Kidney epithelial cell (primary cell): ENCODE measurements at regions not wholly inside any gene's neighbourhood (a gene's known extent, or its start where the extent isn't known, plus 50 kb on each side); places are given as distances from the start of the nearest gene placed in this dataset.

Source experiments
- DNase-seq: peaks from one replicate; pipeline ENCODE4 v3.0.0-alpha.2; 2010; ENCODE audit warnings: low read depth
- H3K27me3 ChIP-seq: 2 replicates; pipeline ENCODE4 v1.6.0; 2011; ENCODE audit warnings: low read length; ENCODE audit not compliant: control insufficient read depth, insufficient read depth
- H3K36me3 ChIP-seq: 2 replicates; pipeline ENCODE4 v1.5.1; 2011; ENCODE audit warnings: low read length; ENCODE audit not compliant: control insufficient read depth, insufficient read depth
- H3K4me3 ChIP-seq: 2 replicates; pipeline ENCODE4 v1.5.1; 2011; ENCODE audit warnings: low read depth, mild to moderate bottlenecking, control low read depth, low read length
- CTCF ChIP-seq: IDR thresholded peaks from 2 replicates; pipeline ENCODE4 v1.5.1; 2011; ENCODE audit warnings: mild to moderate bottlenecking, moderate library complexity, low read length, control low read depth, inconsistent platforms; ENCODE audit not compliant: insufficient read depth, poor library complexity, severe bottlenecking

- Histone ChIP-seq H3K36me3 (no peaks in the 10 kb centered on the region), H3K27me3 (peaks cover 2% of the 10 kb centered on the region), H3K4me3 (no peak overlapping the region)
- no peak for TF ChIP-seq CTCF
- no peak for DNase-seq
These were observed 138.3 kb downstream of the FOXD2 start for GRCh38 chr1:47575855-47576757.

GRCh38 chr1:47576758-47577115 lies 138.9 kb downstream of the FOXD2 start:
- no peaks in the 10 kb centered on the region for H3K36me3 ChIP-seq

GRCh38 chr1:47577303-47578025 lies 139.6 kb downstream of the FOXD2 start:
- Histone ChIP-seq H3K36me3 (no peaks in the 10 kb centered on the region), H3K4me3 (no peak overlapping the region), H3K27me3 (peaks cover 2% of the 10 kb centered on the region)
- TF ChIP-seq CTCF = no peak
- no peak for DNase-seq

More at GRCh38 chr1:47576758-47577115, 138.9 kb downstream of the FOXD2 start:
- no peak for DNase-seq
- H3K4me3 ChIP-seq = no peak overlapping the region
- H3K27me3 ChIP-seq = peaks cover 2% of the 10 kb centered on the region
- TF ChIP-seq CTCF = no peak

GRCh38 chr1:47578026-47578720 lies 140.3 kb downstream of the FOXD2 start:
- H3K36me3 ChIP-seq = no peaks in the 10 kb centered on the region
- H3K4me3 ChIP-seq = no peak overlapping the region
- no peak for TF ChIP-seq CTCF
- no peak for DNase-seq
- peaks cover 2% of the 10 kb centered on the region for H3K27me3 ChIP-seq

- Histone ChIP-seq H3K4me3 (no peak overlapping the region), H3K27me3 (peaks cover 2% of the 10 kb centered on the region), H3K36me3 (no peaks in the 10 kb centered on the region)
- no peak for DNase-seq
- TF ChIP-seq CTCF = no peak
These were observed 141.0 kb downstream of the FOXD2 start for GRCh38 chr1:47578721-47579419.
